CD14-positive monocyte (primary cell): ENCODE measurements at regions not wholly inside any gene's neighbourhood (a gene's known extent, or its start where the extent isn't known, plus 50 kb on each side); places are given as distances from the start of the nearest gene placed in this dataset.

Experiments used
- DNase-seq, 3 donors: peaks; one replicate each; pipeline ENCODE4 v3.0.0-alpha.2; 2011 to 2022
- H2AFZ ChIP-seq: 2 replicates; pipeline ENCODE4 v1.6.0; 2012; ENCODE audit warnings: mild to moderate bottlenecking, low read depth, low read length, inconsistent platforms; ENCODE audit not compliant: insufficient read depth, poor library complexity, severe bottlenecking
- H3K27ac ChIP-seq, 2 donors: 1 replicate in 1 of 2; 2 replicates in 1 of 2; pipeline ENCODE4 v1.5.1; 2012 to 2013; ENCODE audit warnings: low read length in 2 of 2, control low read depth in 1 of 2, inconsistent platforms in 1 of 2, low read depth in 1 of 2, mild to moderate bottlenecking in 1 of 2
- H3K27me3 ChIP-seq, 2 donors: one replicate each; pipeline versions ENCODE4 v1.6.0 to v1.6.1; 2011 to 2013; ENCODE audit warnings: low read length in 2 of 2; ENCODE audit not compliant: control insufficient read depth in 2 of 2, insufficient read depth in 2 of 2
- H3K36me3 ChIP-seq, 2 donors: replicated peaks in 1 of 2; 1 replicate in 1 of 2; 2 replicates in 1 of 2; pipeline versions ENCODE4 v1.5.1 to v1.6.1; 2012 to 2013; ENCODE audit warnings: low read length in 2 of 2, control low read depth in 1 of 2, inconsistent platforms in 1 of 2, mild to moderate bottlenecking in 1 of 2; ENCODE audit not compliant: insufficient read depth in 2 of 2, control insufficient read depth in 1 of 2
- H3K4me1 ChIP-seq, 2 donors: 1 replicate in 1 of 2; 2 replicates in 1 of 2; pipeline versions ENCODE4 v1.5.1 to v1.6.1; 2012 to 2013; ENCODE audit warnings: low read length in 2 of 2, control low read depth in 1 of 2, inconsistent platforms in 1 of 2, mild to moderate bottlenecking in 1 of 2, moderate library complexity in 1 of 2; ENCODE audit not compliant: insufficient read depth in 2 of 2, control insufficient read depth in 1 of 2
- H3K4me2 ChIP-seq: replicated peaks from 2 replicates; pipeline ENCODE3; 2012; ENCODE audit warnings: low read length, moderate library complexity, mild to moderate bottlenecking; ENCODE audit not compliant: poor library complexity, severe bottlenecking; ENCODE audit errors: extremely low read depth
- H3K4me3 ChIP-seq, 3 experiments: fragments of 200-600 bp in 1 of 3; sonication (generic) in 1 of 3; replicated peaks in 1 of 3; 1 replicate in 2 of 3; 2 replicates in 1 of 3; pipeline ENCODE4 v1.5.1; 2011 to 2013; ENCODE audit warnings: low read length in 3 of 3, mild to moderate bottlenecking in 3 of 3, control low read depth in 2 of 3, low read depth in 2 of 3, inconsistent platforms in 1 of 3, moderate library complexity in 1 of 3
- H3K79me2 ChIP-seq: 2 replicates; pipeline ENCODE4 v1.6.0; 2012; ENCODE audit warnings: mild to moderate bottlenecking, control low read depth, inconsistent platforms, low read length, moderate library complexity; ENCODE audit not compliant: insufficient read depth
- H3K9ac ChIP-seq: 2 replicates; pipeline ENCODE4 v1.6.0; 2017; ENCODE audit warnings: low read length, mild to moderate bottlenecking; ENCODE audit not compliant: insufficient read depth, poor library complexity, severe bottlenecking
- H3K9me3 ChIP-seq, 2 donors: replicated peaks in 1 of 2; 1 replicate in 1 of 2; 2 replicates in 1 of 2; pipeline versions ENCODE4 v1.5.1 to v1.6.1; 2012 to 2013; ENCODE audit warnings: low read length in 2 of 2, control low read depth in 1 of 2; ENCODE audit not compliant: control insufficient read depth in 1 of 2, insufficient read depth in 1 of 2
- H4K20me1 ChIP-seq: 2 replicates; pipeline ENCODE4 v1.6.0; 2012; ENCODE audit warnings: mild to moderate bottlenecking, low read length, control low read depth, moderate library complexity; ENCODE audit not compliant: insufficient read depth
- H3K27ac Mint-ChIP-seq, 7 donors: one replicate each; pipeline ENCODE4 v1.8.0; 2020; ENCODE audit warnings: mild to moderate bottlenecking in 7 of 7, mixed read lengths in 7 of 7, moderate library complexity in 6 of 7, inconsistent platforms in 2 of 7
- H3K27me3 Mint-ChIP-seq, 3 donors: one replicate each; pipeline ENCODE4 v1.8.0; 2021 to 2022; ENCODE audit warnings: low read depth in 3 of 3, mild to moderate bottlenecking in 3 of 3, mixed read lengths in 3 of 3, moderate library complexity in 3 of 3, inconsistent platforms in 1 of 3
- H3K36me3 Mint-ChIP-seq, 2 donors: one replicate each; pipeline ENCODE4 v1.8.0; 2020; ENCODE audit warnings: mixed read lengths in 2 of 2, inconsistent platforms in 1 of 2, mild to moderate bottlenecking in 1 of 2
- H3K4me1 Mint-ChIP-seq: one replicate; pipeline ENCODE4 v1.8.0; 2020; ENCODE audit warnings: mild to moderate bottlenecking, mixed read lengths
- H3K4me3 Mint-ChIP-seq, 2 donors: one replicate each; pipeline ENCODE4 v1.8.0; 2020; ENCODE audit warnings: mild to moderate bottlenecking in 2 of 2, mixed read lengths in 2 of 2, moderate library complexity in 1 of 2
- H3K9me3 Mint-ChIP-seq, 7 donors: one replicate each; pipeline ENCODE4 v1.8.0; 2020 to 2022; ENCODE audit warnings: mixed read lengths in 7 of 7, mild to moderate bottlenecking in 6 of 7, moderate library complexity in 6 of 7, inconsistent platforms in 2 of 7
- WGBS: methylation state at CpG from one replicate; pipeline ENCODE4 v1.1.5; 2013; ENCODE audit warnings: missing lambda C conversion rate; ENCODE audit not compliant: insufficient coverage; 5-methylcytosine and 5-hydroxymethylcytosine counted together
- intact Hi-C, 2 donors: fragments of 100-400 bp; cut with micrococcal nuclease; formaldehyde crosslinking; loops; one replicate each; pipeline versions ENCODE4 v1.15.0 to v1.15.1; 2023
- TF ChIP-seq, protein P1 (sequence below): fragments of 200-600 bp; IDR thresholded peaks from one replicate; pipeline ENCODE4 v1.8.0; 2022; ENCODE audit warnings: antibody characterized with exemption, mild to moderate bottlenecking

DNA sequence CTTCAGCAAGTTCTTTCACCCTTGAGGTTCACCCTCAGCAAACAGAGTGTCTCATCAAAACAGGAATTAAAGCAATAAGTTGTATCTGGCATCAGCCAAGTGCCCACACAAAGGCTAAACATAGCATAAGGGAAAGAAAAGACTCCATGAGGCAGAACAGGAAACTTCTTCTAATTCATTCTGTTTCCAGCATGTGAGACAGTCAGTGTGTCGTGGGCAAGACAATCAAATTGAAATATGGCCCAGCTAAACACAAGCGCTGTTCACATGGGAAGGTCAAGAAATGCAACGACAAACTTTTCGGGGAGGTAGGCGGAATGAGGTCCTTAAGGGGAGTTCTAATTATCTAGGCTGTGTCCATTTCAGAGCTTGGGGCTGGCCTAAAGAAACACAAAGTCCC is 393.4 kb downstream of the HAPSTR1 start:
- Mint-ChIP-seq H3K27me3 (peaks cover 2 to 5% (median 2%) of the 10 kb centered on the region in 3 donors), H3K4me3 (no peak overlapping the region), H3K36me3 (no peaks in the 10 kb centered on the region), H3K4me1 (no peaks in the 10 kb centered on the region), H3K27ac (no peak overlapping the region), H3K9me3 (peaks cover 0 to 5% (median 1%) of the 10 kb centered on the region in 7 donors)
- H3K9ac ChIP-seq, result no peak overlapping the region
- no peak overlapping the region for H3K4me2 ChIP-seq
- intact Hi-C loops, result no loop called here
- TF ChIP-seq, protein P1, sequence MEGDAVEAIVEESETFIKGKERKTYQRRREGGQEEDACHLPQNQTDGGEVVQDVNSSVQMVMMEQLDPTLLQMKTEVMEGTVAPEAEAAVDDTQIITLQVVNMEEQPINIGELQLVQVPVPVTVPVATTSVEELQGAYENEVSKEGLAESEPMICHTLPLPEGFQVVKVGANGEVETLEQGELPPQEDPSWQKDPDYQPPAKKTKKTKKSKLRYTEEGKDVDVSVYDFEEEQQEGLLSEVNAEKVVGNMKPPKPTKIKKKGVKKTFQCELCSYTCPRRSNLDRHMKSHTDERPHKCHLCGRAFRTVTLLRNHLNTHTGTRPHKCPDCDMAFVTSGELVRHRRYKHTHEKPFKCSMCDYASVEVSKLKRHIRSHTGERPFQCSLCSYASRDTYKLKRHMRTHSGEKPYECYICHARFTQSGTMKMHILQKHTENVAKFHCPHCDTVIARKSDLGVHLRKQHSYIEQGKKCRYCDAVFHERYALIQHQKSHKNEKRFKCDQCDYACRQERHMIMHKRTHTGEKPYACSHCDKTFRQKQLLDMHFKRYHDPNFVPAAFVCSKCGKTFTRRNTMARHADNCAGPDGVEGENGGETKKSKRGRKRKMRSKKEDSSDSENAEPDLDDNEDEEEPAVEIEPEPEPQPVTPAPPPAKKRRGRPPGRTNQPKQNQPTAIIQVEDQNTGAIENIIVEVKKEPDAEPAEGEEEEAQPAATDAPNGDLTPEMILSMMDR, result no peak
- no peaks in the 10 kb centered on the region for H3K4me1 ChIP-seq
- no peaks in the 10 kb centered on the region for H3K36me3 ChIP-seq
- no peak overlapping the region for H2AFZ ChIP-seq
- no peaks in the 10 kb centered on the region for H3K27me3 ChIP-seq
- no peak for DNase-seq
- no peaks in the 10 kb centered on the region for H4K20me1 ChIP-seq
- H3K9me3 ChIP-seq, result no peaks in the 10 kb centered on the region
- H3K4me3 ChIP-seq, result no peak overlapping the region
- no peaks in the 10 kb centered on the region for H3K79me2 ChIP-seq
- H3K27ac ChIP-seq, result no peak overlapping the region
- 34% methylated on average over 5 of the region's 5 CpGs for WGBS

DNA sequence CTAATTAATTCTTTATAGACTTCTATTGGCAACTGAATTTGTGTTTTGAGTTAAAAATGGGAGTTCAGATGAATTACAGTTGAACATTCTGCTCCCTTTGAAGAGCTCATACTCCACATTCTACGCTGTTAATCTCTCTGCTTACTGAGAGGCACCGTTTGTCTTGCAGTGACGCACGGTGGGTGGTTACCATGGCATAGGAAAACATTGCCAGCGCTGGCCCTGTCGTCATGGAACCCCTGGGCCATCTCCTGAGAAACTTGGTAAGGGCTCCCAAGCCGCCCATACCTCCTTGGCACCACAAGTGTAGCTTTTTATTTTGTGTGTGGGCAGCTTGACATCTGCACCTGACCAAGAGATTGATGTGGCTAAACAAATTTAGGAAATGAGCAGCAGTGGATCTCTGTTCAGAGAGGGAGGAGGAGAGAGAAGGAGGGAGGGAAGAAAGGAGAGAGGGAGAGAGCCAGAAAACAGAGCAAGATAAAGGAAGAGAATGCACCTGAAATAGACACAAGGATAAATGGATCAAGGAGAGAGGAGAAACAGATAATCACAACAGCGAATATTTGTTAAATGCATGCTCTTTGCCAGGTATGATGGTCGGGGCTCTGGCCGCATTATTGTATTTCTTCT is 398.5 kb downstream of the HAPSTR1 start:
- Mint-ChIP-seq H3K4me1 (no peaks in the 10 kb centered on the region), H3K36me3 (no peaks in the 10 kb centered on the region), H3K27ac (no peak overlapping the region), H3K9me3 (peaks cover 1 to 6% (median 4%) of the 10 kb centered on the region in 7 donors), H3K4me3 (no peak overlapping the region), H3K27me3 (peaks cover 2 to 4% (median 2%) of the 10 kb centered on the region in 3 donors)
- no peak overlapping the region for H3K9ac ChIP-seq
- no peak overlapping the region for H3K4me3 ChIP-seq
- intact Hi-C loops, result no loop called here
- no peak overlapping the region for H3K4me2 ChIP-seq
- TF ChIP-seq, protein P1, result no peak
- WGBS, result 73% methylated on average over 7 of the region's 10 CpGs
- no peak overlapping the region for H2AFZ ChIP-seq
- no peaks in the 10 kb centered on the region for H3K36me3 ChIP-seq
- no peaks in the 10 kb centered on the region for H3K27me3 ChIP-seq
- no peaks in the 10 kb centered on the region for H3K9me3 ChIP-seq
- H3K27ac ChIP-seq, result no peak overlapping the region
- no peaks in the 10 kb centered on the region for H4K20me1 ChIP-seq
- no peak for DNase-seq
- no peaks in the 10 kb centered on the region for H3K4me1 ChIP-seq
- no peaks in the 10 kb centered on the region for H3K79me2 ChIP-seq
